Upper lobe of left lung (tissue), 4 donors: ENCODE measurements at regions not wholly inside any gene's neighbourhood (a gene's known extent, or its start where the extent isn't known, plus 50 kb on each side); places are given as distances from the start of the nearest gene placed in this dataset.

Experiments
- EP300 ChIP-seq, 4 donors: sonication (generic); formaldehyde crosslinking; IDR thresholded peaks; one replicate each; pipeline ENCODE4 v1.5.1; 2017; ENCODE audit warnings: antibody characterized with exemption in 4 of 4, control low read depth in 2 of 4
- POLR2A ChIP-seq, 4 donors: fragments of 450-650 bp; IDR thresholded peaks; one replicate each; pipeline ENCODE4 v1.5.1; 2016 to 2017; ENCODE audit warnings: antibody characterized with exemption in 4 of 4, mild to moderate bottlenecking in 2 of 4
- TF ChIP-seq, protein P1 (sequence below), 6 experiments: fragments of 450-650 bp in 4 of 6; fragments of 200-600 bp in 2 of 6; sonication (generic) in 2 of 6; IDR thresholded peaks; one replicate each; pipeline ENCODE4 v1.5.1; 2016 to 2019; ENCODE audit warnings: antibody characterized with exemption in 6 of 6

DNA sequence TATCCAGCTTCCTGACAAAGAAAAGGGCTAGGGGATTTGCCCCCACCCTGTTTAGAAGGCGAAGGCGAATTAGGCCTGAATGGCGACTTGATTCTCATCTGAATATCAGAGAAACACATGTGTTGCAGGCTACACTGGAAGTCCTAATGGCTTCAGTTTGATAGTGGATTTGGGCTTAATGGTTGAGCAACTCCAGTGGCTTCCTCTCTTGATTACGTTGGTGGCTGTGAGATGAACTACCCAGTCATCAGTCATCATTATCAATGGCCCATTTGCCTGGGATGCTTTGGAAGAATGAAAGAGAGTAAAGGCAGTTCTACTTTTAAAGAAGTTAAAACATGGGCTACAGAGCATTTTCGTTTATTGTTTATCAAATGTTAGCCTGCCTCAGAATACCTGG lies 60.9 kb upstream of the IL1R1 start:
- TF ChIP-seq, protein P1, sequence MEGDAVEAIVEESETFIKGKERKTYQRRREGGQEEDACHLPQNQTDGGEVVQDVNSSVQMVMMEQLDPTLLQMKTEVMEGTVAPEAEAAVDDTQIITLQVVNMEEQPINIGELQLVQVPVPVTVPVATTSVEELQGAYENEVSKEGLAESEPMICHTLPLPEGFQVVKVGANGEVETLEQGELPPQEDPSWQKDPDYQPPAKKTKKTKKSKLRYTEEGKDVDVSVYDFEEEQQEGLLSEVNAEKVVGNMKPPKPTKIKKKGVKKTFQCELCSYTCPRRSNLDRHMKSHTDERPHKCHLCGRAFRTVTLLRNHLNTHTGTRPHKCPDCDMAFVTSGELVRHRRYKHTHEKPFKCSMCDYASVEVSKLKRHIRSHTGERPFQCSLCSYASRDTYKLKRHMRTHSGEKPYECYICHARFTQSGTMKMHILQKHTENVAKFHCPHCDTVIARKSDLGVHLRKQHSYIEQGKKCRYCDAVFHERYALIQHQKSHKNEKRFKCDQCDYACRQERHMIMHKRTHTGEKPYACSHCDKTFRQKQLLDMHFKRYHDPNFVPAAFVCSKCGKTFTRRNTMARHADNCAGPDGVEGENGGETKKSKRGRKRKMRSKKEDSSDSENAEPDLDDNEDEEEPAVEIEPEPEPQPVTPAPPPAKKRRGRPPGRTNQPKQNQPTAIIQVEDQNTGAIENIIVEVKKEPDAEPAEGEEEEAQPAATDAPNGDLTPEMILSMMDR (IDR thresholded peaks at IDR 0.05) = no peak
- no peak for TF ChIP-seq POLR2A (IDR thresholded peaks at IDR 0.05)
- no peak for TF ChIP-seq EP300 (IDR thresholded peaks at IDR 0.05)
